OCI-LY7 (cell line): ENCODE measurements at regions not wholly inside any gene's neighbourhood (a gene's known extent, or its start where the extent isn't known, plus 50 kb on each side); places are given as distances from the start of the nearest gene placed in this dataset.

Source experiments
- BruUV-seq: library from RNA; stranded (reverse); fragments of 400-500 nt; replicated peaks from 2 replicates; lab custom pipeline; 2021; lab: Mats Ljungman, UMichigan
- CTCF ChIA-PET: fragments of 300-600 bp; sonication (Branson Sonifier 250); formaldehyde crosslinking; loops from one replicate; lab custom pipeline; 2022; ENCODE audit warnings: antibody characterized with exemption; ENCODE audit not compliant: unreplicated experiment; lab: Charles Lee
- POLR2A ChIA-PET: fragments of 300-600 bp; sonication (Branson Sonifier 250); formaldehyde crosslinking; loops from one replicate; lab custom pipeline; 2022; ENCODE audit warnings: antibody characterized with exemption; lab: Charles Lee
- DNase-seq: peaks from one replicate; pipeline ENCODE4 v3.0.0-alpha.2; 2015; ENCODE audit warnings: low spot score
- H2AFZ ChIP-seq: fragments of 200-600 bp; sonication (generic), shearing (Covaris generic); 2 replicates; pipeline ENCODE4 v1.6.1; 2014; ENCODE audit warnings: mild to moderate bottlenecking, antibody characterized with exemption, low read length, moderate library complexity
- H3K27ac ChIP-seq: fragments of 200-600 bp; sonication (generic); 2 replicates; pipeline ENCODE4 v1.5.1; 2014; ENCODE audit warnings: mixed run types, low read depth, mild to moderate bottlenecking, moderate library complexity, low read length, inconsistent platforms; ENCODE audit not compliant: poor library complexity, severe bottlenecking
- H3K36me3 ChIP-seq: fragments of 200-600 bp; sonication (generic); 2 replicates; pipeline ENCODE4 v1.6.1; 2014; ENCODE audit warnings: mild to moderate bottlenecking, antibody characterized with exemption, low read length, moderate library complexity, mixed read lengths; ENCODE audit not compliant: insufficient read depth
- H3K4me1 ChIP-seq: fragments of 200-600 bp; sonication (generic); 2 replicates; pipeline ENCODE4 v1.5.1; 2014; ENCODE audit warnings: mild to moderate bottlenecking, low read length; ENCODE audit not compliant: insufficient read depth, poor library complexity, severe bottlenecking
- H3K4me2 ChIP-seq: fragments of 200-600 bp; sonication (generic); 2 replicates; pipeline ENCODE4 v1.6.1; 2014; ENCODE audit warnings: mild to moderate bottlenecking, low read length
- H3K4me3 ChIP-seq: fragments of 200-600 bp; sonication (generic); 2 replicates; pipeline ENCODE4 v1.5.1; 2014; ENCODE audit warnings: mild to moderate bottlenecking, low read depth, low read length; ENCODE audit not compliant: poor library complexity, severe bottlenecking
- H3K79me2 ChIP-seq: fragments of 200-600 bp; sonication (generic); 2 replicates; pipeline ENCODE4 v1.6.1; 2016; ENCODE audit warnings: low read depth, mild to moderate bottlenecking, low read length, moderate library complexity, mixed read lengths; ENCODE audit not compliant: insufficient read depth
- H3K9me2 ChIP-seq: fragments of 200-600 bp; sonication (generic); 2 replicates; pipeline ENCODE4 v1.6.1; 2016; ENCODE audit warnings: mild to moderate bottlenecking, low read length, mixed read lengths; ENCODE audit not compliant: insufficient read depth
- H3K9me3 ChIP-seq: fragments of 200-600 bp; sonication (generic); 2 replicates; pipeline ENCODE4 v1.6.1; 2014; ENCODE audit warnings: mild to moderate bottlenecking, mixed run types, low read length, mixed read lengths
- H4K20me1 ChIP-seq: fragments of 200-600 bp; sonication (generic); 2 replicates; pipeline ENCODE4 v1.6.1; 2014; ENCODE audit warnings: mild to moderate bottlenecking, antibody characterized with exemption, low read length, moderate library complexity, mixed read lengths; ENCODE audit not compliant: insufficient read depth
- EZH2phosphoT487 ChIP-seq: fragments of 200-600 bp; sonication (generic); IDR thresholded peaks from 2 replicates; pipeline ENCODE4 v1.6.1; 2018; ENCODE audit warnings: low read depth, borderline replicate concordance, mild to moderate bottlenecking, mixed run types, antibody characterized with exemption, low read length, moderate library complexity, mixed read lengths
- intact Hi-C: fragments of 100-400 bp; cut with micrococcal nuclease; formaldehyde crosslinking; loops from one replicate; pipeline ENCODE4 v1.10.0; 2022; ENCODE audit not compliant: unreplicated experiment
- TF ChIP-seq, protein P1 (sequence below): fragments of 200-600 bp; sonication (generic); conservative IDR thresholded peaks from 2 replicates; pipeline ENCODE4 v1.5.1; 2014; ENCODE audit warnings: mild to moderate bottlenecking, antibody characterized with exemption, low read length, moderate library complexity, mixed read lengths

DNA sequence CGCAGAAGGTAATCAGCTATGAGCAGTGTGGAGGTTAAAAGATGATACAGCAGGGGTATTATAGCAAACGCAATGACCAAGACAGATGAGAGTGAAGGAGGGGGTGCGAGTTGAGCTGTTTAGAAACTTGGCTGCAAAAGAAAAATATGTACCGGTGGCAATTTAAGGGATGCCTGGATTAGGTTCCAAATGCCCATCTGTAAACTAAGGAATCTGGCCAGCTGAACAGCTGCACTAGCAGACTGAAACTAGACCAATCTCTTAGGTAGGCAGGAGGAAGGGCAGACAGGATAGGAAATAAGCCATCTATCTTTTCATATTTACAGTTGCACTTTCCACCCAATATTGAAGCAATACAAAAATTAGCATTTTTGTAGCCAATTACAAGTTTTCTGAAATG, 407.6 kb downstream of the HTR1B start:
- no peak for DNase-seq
- Histone ChIP-seq H3K79me2 (no peaks in the 10 kb centered on the region), H3K36me3 (no peaks in the 10 kb centered on the region), H4K20me1 (no peaks in the 10 kb centered on the region), H2AFZ (no peak overlapping the region), H3K9me2 (no peaks in the 10 kb centered on the region), H3K4me1 (no peaks in the 10 kb centered on the region), H3K27ac (no peak overlapping the region), H3K9me3 (no peaks in the 10 kb centered on the region), H3K4me3 (no peak overlapping the region), H3K4me2 (no peak overlapping the region)
- no peak for TF ChIP-seq EZH2phosphoT487
- TF ChIP-seq, protein P1, sequence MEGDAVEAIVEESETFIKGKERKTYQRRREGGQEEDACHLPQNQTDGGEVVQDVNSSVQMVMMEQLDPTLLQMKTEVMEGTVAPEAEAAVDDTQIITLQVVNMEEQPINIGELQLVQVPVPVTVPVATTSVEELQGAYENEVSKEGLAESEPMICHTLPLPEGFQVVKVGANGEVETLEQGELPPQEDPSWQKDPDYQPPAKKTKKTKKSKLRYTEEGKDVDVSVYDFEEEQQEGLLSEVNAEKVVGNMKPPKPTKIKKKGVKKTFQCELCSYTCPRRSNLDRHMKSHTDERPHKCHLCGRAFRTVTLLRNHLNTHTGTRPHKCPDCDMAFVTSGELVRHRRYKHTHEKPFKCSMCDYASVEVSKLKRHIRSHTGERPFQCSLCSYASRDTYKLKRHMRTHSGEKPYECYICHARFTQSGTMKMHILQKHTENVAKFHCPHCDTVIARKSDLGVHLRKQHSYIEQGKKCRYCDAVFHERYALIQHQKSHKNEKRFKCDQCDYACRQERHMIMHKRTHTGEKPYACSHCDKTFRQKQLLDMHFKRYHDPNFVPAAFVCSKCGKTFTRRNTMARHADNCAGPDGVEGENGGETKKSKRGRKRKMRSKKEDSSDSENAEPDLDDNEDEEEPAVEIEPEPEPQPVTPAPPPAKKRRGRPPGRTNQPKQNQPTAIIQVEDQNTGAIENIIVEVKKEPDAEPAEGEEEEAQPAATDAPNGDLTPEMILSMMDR: no peak
- POLR2A ChIA-PET: interaction anchor here (0.5 kb wide), 1 partner anchor 376 kb away, joined by 3 read pairs; no protein-coding TSS in a partner anchor
- intact Hi-C loops: no loop called here
- no TSS peak for BruUV-seq
- CTCF ChIA-PET: no interaction called here

DNA sequence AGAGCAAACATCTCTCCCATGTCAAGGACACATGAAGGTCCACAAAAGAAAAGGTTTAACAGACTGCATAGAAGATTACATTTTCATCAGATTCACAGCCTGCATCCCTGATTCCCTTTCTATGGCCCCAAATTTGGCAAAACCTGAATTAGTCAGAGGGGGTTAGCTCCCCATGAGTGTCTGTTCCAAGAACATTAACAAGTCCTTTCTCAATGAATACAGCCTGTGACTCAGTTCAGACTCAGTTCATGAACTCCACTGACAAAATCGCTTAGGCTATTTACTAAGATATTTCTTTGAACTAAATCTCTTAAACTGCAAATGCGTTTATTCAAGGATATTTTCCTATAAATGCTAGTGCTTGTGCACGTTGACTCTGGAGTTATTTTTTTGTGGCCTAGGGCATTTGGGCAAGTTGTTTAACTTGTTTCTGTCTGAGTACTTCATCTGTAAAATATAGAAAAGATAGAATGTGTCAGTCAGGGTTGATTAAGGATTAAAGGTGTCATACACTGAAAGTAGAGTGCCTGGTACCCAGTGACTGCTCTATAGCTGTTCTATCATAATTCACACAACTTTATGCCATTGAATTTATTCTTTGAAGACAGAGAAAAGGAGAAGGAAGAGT, 422.6 kb downstream of the HTR1B start:
- Histone ChIP-seq H3K27ac (no peak overlapping the region), H4K20me1 (no peaks in the 10 kb centered on the region), H3K9me2 (no peaks in the 10 kb centered on the region), H3K4me3 (no peak overlapping the region), H3K36me3 (no peaks in the 10 kb centered on the region), H3K4me2 (no peak overlapping the region), H3K79me2 (no peaks in the 10 kb centered on the region), H3K4me1 (no peaks in the 10 kb centered on the region), H2AFZ (no peak overlapping the region), H3K9me3 (no peaks in the 10 kb centered on the region)
- no peak for DNase-seq
- intact Hi-C loops: no loop called here
- CTCF ChIA-PET: no interaction called here
- POLR2A ChIA-PET: no interaction called here
- TF ChIP-seq, protein P1: no peak
- no peak for TF ChIP-seq EZH2phosphoT487
- BruUV-seq: no TSS peak

DNA sequence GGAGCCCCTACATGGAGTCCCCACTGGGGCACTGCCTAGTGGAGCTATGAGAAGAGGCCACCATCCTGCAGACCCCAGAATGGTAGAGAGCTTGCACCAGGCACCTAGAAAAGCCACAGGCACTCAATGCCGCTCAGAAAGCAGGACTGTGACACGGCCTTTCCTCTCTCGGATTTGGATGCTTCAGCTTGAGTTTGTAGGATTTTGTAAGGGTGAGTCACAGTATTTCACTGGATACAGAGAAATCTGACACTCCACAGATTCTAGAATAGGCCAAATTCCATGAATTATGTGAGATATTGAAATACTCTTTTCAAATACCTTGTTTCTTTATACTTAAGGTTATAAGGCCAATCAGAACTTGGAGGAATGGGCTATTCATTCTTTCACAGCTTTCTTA, 424.5 kb downstream of the HTR1B start:
- no peak overlapping the region for H2AFZ ChIP-seq
- no peaks in the 10 kb centered on the region for H4K20me1 ChIP-seq
- intact Hi-C loops: no loop called here
- ChIA-PET CTCF (no interaction called here), POLR2A (no interaction called here)
- H3K27ac ChIP-seq: no peak overlapping the region
- TF ChIP-seq EZH2phosphoT487: no peak
- TF ChIP-seq, protein P1: no peak
- BruUV-seq: no TSS peak
- H3K9me3 ChIP-seq: no peaks in the 10 kb centered on the region
- no peaks in the 10 kb centered on the region for H3K9me2 ChIP-seq
- no peaks in the 10 kb centered on the region for H3K36me3 ChIP-seq
- H3K79me2 ChIP-seq: no peaks in the 10 kb centered on the region
- no peak for DNase-seq
- H3K4me1 ChIP-seq: no peaks in the 10 kb centered on the region
- no peak overlapping the region for H3K4me3 ChIP-seq
- no peak overlapping the region for H3K4me2 ChIP-seq
